Uterus (tissue), 2 donors: ENCODE measurements at regions not wholly inside any gene's neighbourhood (a gene's known extent, or its start where the extent isn't known, plus 50 kb on each side); places are given as distances from the start of the nearest gene placed in this dataset.

Source experiments
- CTCF ChIP-seq, 4 experiments: fragments of 200-600 bp in 2 of 4; fragments of 450-650 bp in 2 of 4; sonication (generic) in 2 of 4; IDR thresholded peaks; one replicate each; pipeline ENCODE4 v1.5.1; 2016 to 2019; ENCODE audit warnings: antibody characterized with exemption in 4 of 4, mild to moderate bottlenecking in 2 of 4, moderate library complexity in 1 of 4
- POLR2A ChIP-seq, 2 donors: fragments of 450-650 bp; IDR thresholded peaks; one replicate each; pipeline ENCODE4 v1.6.1; 2016; ENCODE audit warnings: antibody characterized with exemption in 2 of 2, mild to moderate bottlenecking in 1 of 2, moderate library complexity in 1 of 2

- TF ChIP-seq CTCF (IDR thresholded peaks at IDR 0.05) (no peak), POLR2A (IDR thresholded peaks at IDR 0.05) (no peak)
Measured at GRCh38 chr4:104417357-104417882, 77.3 kb downstream of the CXXC4 start.
